ENCODE measurements at regions not wholly inside any gene's neighbourhood (a gene's known extent, or its start where the extent isn't known, plus 50 kb on each side); places are given as distances from the start of the nearest gene placed in this dataset.

- H3K4me3 ChIP-seq (replicated peaks in 1 of 4; ENCODE audit: control extremely low read depth in 1 of 4, insufficient read depth in 1 of 4, low read depth in 3 of 4, low read length in 4 of 4): no peak overlapping the region
- no peaks in the 10 kb centered on the region for H3K27me3 ChIP-seq (ENCODE audit: control insufficient read depth, insufficient read depth, low read length)
- DNase-seq (ENCODE audit: low read depth in 2 of 2): peak; percentile 9 to 51
- no peak overlapping the region for H3K9ac ChIP-seq (ENCODE audit: insufficient read depth, low read length)
- no peak overlapping the region for H3K4me2 ChIP-seq (ENCODE audit: extremely low read depth, insufficient read depth, low read length)
- H3K79me2 ChIP-seq (ENCODE audit: control insufficient read depth, insufficient read depth, low read length): no peaks in the 10 kb centered on the region
- no peak overlapping the region for H3K27ac ChIP-seq (ENCODE audit: insufficient read depth, low read length)
- H2AFZ ChIP-seq (ENCODE audit: low read length): no peak overlapping the region
- H3K36me3 ChIP-seq (ENCODE audit: control insufficient read depth, insufficient read depth, low read length): no peaks in the 10 kb centered on the region
- H3K9me3 ChIP-seq (ENCODE audit: control insufficient read depth, insufficient read depth, low read depth, low read length): no peaks in the 10 kb centered on the region
- no peaks in the 10 kb centered on the region for H4K20me1 ChIP-seq (ENCODE audit: control insufficient read depth, extremely low read depth, insufficient read depth, low read length)
- TF ChIP-seq CTCF (conservative IDR thresholded peaks at IDR 0.05 in 1 of 2, IDR thresholded peaks at IDR 0.05 in 1 of 2; ENCODE audit: low read depth in 1 of 2, low read length in 2 of 2) (no peak), EZH2 (IDR thresholded peaks at IDR 0.05; ENCODE audit: low read length, missing control alignments) (no peak)
- no peaks in the 10 kb centered on the region for H3K4me1 ChIP-seq (ENCODE audit: control insufficient read depth, extremely low read depth, insufficient read depth, low read length)
Measured at GRCh38 chr3:115550285-115550761, 73.0 kb upstream of the GAP43 start.

DNA sequence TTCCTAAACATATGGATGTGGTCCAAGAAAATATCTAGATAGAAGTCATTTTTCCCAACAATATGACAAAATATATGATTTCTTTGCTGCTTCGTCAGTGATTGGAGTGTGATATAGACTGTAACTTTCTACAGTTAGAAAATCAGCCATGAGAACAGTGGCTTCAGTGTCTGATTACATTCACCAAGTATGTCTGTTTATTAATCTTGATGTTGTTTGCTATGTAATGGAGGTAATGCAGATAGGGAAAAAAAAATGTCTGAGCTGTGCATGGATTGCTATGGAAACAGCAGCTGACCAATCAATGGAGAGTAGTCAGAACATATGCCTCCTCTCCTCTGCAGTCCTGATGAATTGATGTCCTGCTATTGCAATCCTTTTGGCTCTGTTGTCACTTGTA lies 72.3 kb upstream of the GAP43 start:
- Histone ChIP-seq H3K4me3 (replicated peaks in 1 of 4; ENCODE audit: control extremely low read depth in 1 of 4, insufficient read depth in 1 of 4, low read depth in 3 of 4, low read length in 4 of 4) (no peak overlapping the region), H3K9me3 (ENCODE audit: control insufficient read depth, insufficient read depth, low read depth, low read length) (no peaks in the 10 kb centered on the region), H4K20me1 (ENCODE audit: control insufficient read depth, extremely low read depth, insufficient read depth, low read length) (no peaks in the 10 kb centered on the region), H2AFZ (ENCODE audit: low read length) (no peak overlapping the region), H3K79me2 (ENCODE audit: control insufficient read depth, insufficient read depth, low read length) (no peaks in the 10 kb centered on the region), H3K4me2 (ENCODE audit: extremely low read depth, insufficient read depth, low read length) (no peak overlapping the region), H3K4me1 (ENCODE audit: control insufficient read depth, extremely low read depth, insufficient read depth, low read length) (no peaks in the 10 kb centered on the region), H3K27me3 (ENCODE audit: control insufficient read depth, insufficient read depth, low read length) (no peaks in the 10 kb centered on the region), H3K9ac (ENCODE audit: insufficient read depth, low read length) (no peak overlapping the region), H3K27ac (ENCODE audit: insufficient read depth, low read length) (no peak overlapping the region), H3K36me3 (ENCODE audit: control insufficient read depth, insufficient read depth, low read length) (no peaks in the 10 kb centered on the region)
- peak in 1 of 2 donors; percentile 1 for DNase-seq (ENCODE audit: low read depth in 2 of 2)
- no peak for TF ChIP-seq EZH2 (IDR thresholded peaks at IDR 0.05; ENCODE audit: low read length, missing control alignments)
- no peak for TF ChIP-seq CTCF (conservative IDR thresholded peaks at IDR 0.05 in 1 of 2, IDR thresholded peaks at IDR 0.05 in 1 of 2; ENCODE audit: low read depth in 1 of 2, low read length in 2 of 2)

DNA sequence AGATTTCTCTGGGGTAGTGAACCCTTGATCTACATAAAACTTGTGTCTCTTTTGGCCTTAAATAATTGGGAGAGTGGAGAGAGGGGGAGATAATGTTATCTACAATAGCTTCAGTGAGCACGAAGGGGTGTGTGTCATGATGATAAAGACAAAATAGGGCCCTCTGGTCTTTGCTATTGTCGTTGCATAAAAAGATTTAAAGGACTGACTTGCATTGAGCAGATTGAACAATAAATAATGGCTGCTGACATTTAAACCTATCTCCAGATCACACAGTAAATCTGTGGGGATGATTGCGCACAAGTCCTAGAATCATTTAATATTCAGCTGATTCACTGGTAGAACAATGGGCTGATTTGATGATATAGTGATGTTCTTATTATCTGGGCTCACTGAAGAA lies 71.3 kb upstream of the GAP43 start:
- Histone ChIP-seq H3K36me3 (ENCODE audit: control insufficient read depth, insufficient read depth, low read length) (no peaks in the 10 kb centered on the region), H3K9ac (ENCODE audit: insufficient read depth, low read length) (no peak overlapping the region), H3K4me1 (ENCODE audit: control insufficient read depth, extremely low read depth, insufficient read depth, low read length) (no peaks in the 10 kb centered on the region), H3K4me3 (replicated peaks in 1 of 4; ENCODE audit: control extremely low read depth in 1 of 4, insufficient read depth in 1 of 4, low read depth in 3 of 4, low read length in 4 of 4) (no peak overlapping the region), H3K27ac (ENCODE audit: insufficient read depth, low read length) (no peak overlapping the region), H3K9me3 (ENCODE audit: control insufficient read depth, insufficient read depth, low read depth, low read length) (no peaks in the 10 kb centered on the region), H3K4me2 (ENCODE audit: extremely low read depth, insufficient read depth, low read length) (no peak overlapping the region), H3K27me3 (ENCODE audit: control insufficient read depth, insufficient read depth, low read length) (no peaks in the 10 kb centered on the region), H4K20me1 (ENCODE audit: control insufficient read depth, extremely low read depth, insufficient read depth, low read length) (no peaks in the 10 kb centered on the region), H2AFZ (ENCODE audit: low read length) (no peak overlapping the region), H3K79me2 (ENCODE audit: control insufficient read depth, insufficient read depth, low read length) (no peaks in the 10 kb centered on the region)
- no peak for DNase-seq (ENCODE audit: low read depth in 2 of 2)
- no peak for TF ChIP-seq EZH2 (IDR thresholded peaks at IDR 0.05; ENCODE audit: low read length, missing control alignments)
- TF ChIP-seq CTCF (conservative IDR thresholded peaks at IDR 0.05 in 1 of 2, IDR thresholded peaks at IDR 0.05 in 1 of 2; ENCODE audit: low read depth in 1 of 2, low read length in 2 of 2): no peak
